ENCODE measurements at regions not wholly inside any gene's neighbourhood (a gene's known extent, or its start where the extent isn't known, plus 50 kb on each side); places are given as distances from the start of the nearest gene placed in this dataset.

DNA sequence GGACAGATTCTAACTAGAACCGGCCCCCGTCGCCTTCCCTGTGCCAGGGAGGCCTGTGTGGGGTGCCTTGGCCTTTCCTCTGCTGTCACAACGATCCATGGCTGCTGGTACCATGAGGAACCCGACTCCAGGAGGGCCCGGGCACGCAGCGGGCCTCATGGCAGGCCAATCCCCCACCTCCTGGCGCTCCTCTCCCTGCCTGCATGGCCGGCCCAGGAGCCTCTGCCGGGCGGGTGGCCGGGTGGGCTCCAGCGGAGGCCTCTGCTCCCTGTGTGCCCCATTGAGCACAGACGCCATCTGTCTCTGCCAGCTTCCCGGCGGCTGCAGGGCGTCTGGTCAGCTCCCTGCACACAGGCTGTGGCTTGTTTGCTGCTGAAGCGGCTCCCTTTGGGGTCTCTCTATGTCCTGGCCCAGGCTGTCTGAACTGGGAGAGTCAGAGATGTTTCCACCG is 86.5 kb downstream of the MYEOV start:
- H3K79me2 ChIP-seq (ENCODE audit: insufficient read depth, low read length) = no peaks in the 10 kb centered on the region
- H3K4me1 ChIP-seq (ENCODE audit: insufficient read depth, low read length) = no peaks in the 10 kb centered on the region
- no peaks in the 10 kb centered on the region for H3K27me3 ChIP-seq (ENCODE audit: insufficient read depth, low read length, poor library complexity)
- H3K27ac ChIP-seq (ENCODE audit: low read length) = no peak overlapping the region
- H3K4me3 ChIP-seq (ENCODE audit: low read depth in 1 of 2, low read length in 2 of 2) = no peak overlapping the region
- no peak overlapping the region for H2AFZ ChIP-seq (ENCODE audit: low read depth, low read length)
- DNase-seq (no peak), ATAC-seq (ENCODE audit: insufficient read depth, low read depth) (no peak)
- no peak for TF ChIP-seq EZH2 (IDR thresholded peaks at IDR 0.05; ENCODE audit: borderline replicate concordance, low read depth, low read length, severe bottlenecking)
- TF ChIP-seq, protein P1, sequence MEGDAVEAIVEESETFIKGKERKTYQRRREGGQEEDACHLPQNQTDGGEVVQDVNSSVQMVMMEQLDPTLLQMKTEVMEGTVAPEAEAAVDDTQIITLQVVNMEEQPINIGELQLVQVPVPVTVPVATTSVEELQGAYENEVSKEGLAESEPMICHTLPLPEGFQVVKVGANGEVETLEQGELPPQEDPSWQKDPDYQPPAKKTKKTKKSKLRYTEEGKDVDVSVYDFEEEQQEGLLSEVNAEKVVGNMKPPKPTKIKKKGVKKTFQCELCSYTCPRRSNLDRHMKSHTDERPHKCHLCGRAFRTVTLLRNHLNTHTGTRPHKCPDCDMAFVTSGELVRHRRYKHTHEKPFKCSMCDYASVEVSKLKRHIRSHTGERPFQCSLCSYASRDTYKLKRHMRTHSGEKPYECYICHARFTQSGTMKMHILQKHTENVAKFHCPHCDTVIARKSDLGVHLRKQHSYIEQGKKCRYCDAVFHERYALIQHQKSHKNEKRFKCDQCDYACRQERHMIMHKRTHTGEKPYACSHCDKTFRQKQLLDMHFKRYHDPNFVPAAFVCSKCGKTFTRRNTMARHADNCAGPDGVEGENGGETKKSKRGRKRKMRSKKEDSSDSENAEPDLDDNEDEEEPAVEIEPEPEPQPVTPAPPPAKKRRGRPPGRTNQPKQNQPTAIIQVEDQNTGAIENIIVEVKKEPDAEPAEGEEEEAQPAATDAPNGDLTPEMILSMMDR (IDR thresholded peaks at IDR 0.05; ENCODE audit: borderline replicate concordance, extremely low read depth, low read length, poor library complexity, severe bottlenecking) = no peak
- H3K9ac ChIP-seq (ENCODE audit: low read depth, low read length) = no peak overlapping the region
- peaks cover 5% of the 10 kb centered on the region; the same call in 1 of the 2 replicates for H4K20me1 ChIP-seq (ENCODE audit: insufficient read depth, low read length)
- no peak overlapping the region for H3K4me2 ChIP-seq (ENCODE audit: insufficient read depth, low read length)
- H3K36me3 ChIP-seq (ENCODE audit: insufficient read depth, low read length) = no peaks in the 10 kb centered on the region
- no peaks in the 10 kb centered on the region for H3K9me3 ChIP-seq (ENCODE audit: insufficient read depth, low read length, severe bottlenecking)

DNA sequence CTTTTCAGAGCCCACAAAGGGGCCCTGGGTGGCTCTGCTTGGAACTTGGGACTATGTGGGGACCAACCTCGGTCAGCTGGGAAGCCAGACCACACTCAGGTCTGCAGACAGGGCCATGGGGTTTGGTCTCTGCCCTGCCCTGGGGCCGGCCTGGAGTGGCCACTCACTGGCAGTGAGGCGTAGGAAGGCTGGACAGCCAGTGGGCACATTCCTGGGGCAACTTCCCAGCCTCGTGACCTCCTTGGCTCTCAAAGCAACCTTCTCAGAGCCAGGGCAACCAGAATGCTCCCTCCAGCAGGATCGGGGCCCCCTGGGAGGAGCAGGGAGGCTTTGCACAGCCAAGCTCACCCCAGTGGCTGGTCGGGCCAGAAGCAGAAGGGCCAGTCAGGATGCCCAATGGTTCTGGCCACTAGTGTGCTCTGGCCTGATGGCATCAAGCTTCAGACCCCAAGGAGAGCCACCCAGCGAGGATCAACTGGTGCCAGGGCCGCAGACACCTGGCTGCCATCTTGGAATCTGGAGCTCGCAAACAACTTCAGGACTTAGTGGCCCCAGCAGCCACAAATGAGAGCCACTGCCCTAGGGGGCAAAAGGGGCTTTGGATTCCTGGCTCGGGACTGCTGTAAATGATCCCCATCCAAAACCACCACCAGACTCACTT is 87.1 kb downstream of the MYEOV start:
- H3K27ac ChIP-seq (ENCODE audit: low read length) = no peak overlapping the region
- peaks cover 5% of the 10 kb centered on the region; the same call in 1 of the 2 replicates for H4K20me1 ChIP-seq (ENCODE audit: insufficient read depth, low read length)
- no peak overlapping the region for H3K4me3 ChIP-seq (ENCODE audit: low read depth in 1 of 2, low read length in 2 of 2)
- ATAC-seq (ENCODE audit: insufficient read depth, low read depth) (no peak), DNase-seq (no peak)
- H2AFZ ChIP-seq (ENCODE audit: low read depth, low read length) = no peak overlapping the region
- no peaks in the 10 kb centered on the region for H3K4me1 ChIP-seq (ENCODE audit: insufficient read depth, low read length)
- H3K79me2 ChIP-seq (ENCODE audit: insufficient read depth, low read length) = no peaks in the 10 kb centered on the region
- no peak overlapping the region for H3K9ac ChIP-seq (ENCODE audit: low read depth, low read length)
- H3K4me2 ChIP-seq (ENCODE audit: insufficient read depth, low read length) = no peak overlapping the region
- H3K36me3 ChIP-seq (ENCODE audit: insufficient read depth, low read length) = no peaks in the 10 kb centered on the region
- no peaks in the 10 kb centered on the region for H3K9me3 ChIP-seq (ENCODE audit: insufficient read depth, low read length, severe bottlenecking)
- H3K27me3 ChIP-seq (ENCODE audit: insufficient read depth, low read length, poor library complexity) = no peaks in the 10 kb centered on the region
- TF ChIP-seq, protein P1 (IDR thresholded peaks at IDR 0.05; ENCODE audit: borderline replicate concordance, extremely low read depth, low read length, poor library complexity, severe bottlenecking) = no peak
- TF ChIP-seq EZH2 (IDR thresholded peaks at IDR 0.05; ENCODE audit: borderline replicate concordance, low read depth, low read length, severe bottlenecking) = no peak

DNA sequence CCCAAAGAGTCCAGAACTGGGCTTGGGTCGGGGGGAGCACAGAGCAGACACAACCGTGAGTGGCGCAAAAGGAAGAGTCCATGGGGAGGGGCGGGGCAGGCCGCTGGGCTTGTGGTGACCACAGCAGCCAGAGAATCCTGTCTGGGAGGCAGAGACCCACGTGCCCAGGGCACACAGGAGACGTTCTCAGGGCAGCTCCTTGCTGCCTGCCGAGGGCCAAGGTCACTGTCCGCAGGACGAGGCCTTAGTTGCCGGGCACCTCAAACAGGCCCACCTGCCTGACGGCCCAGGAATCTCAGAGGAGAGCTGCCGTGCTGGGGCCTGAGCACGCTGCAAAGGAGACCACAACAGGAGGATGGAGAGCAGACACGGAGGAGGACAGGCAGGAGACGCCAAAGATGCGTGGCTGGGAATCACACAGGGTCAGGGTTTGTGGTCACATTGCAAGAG is 87.8 kb downstream of the MYEOV start:
- H3K9ac ChIP-seq (ENCODE audit: low read depth, low read length) = no peak overlapping the region
- H3K9me3 ChIP-seq (ENCODE audit: insufficient read depth, low read length, severe bottlenecking) = no peaks in the 10 kb centered on the region
- H3K79me2 ChIP-seq (ENCODE audit: insufficient read depth, low read length) = no peaks in the 10 kb centered on the region
- no peaks in the 10 kb centered on the region for H3K27me3 ChIP-seq (ENCODE audit: insufficient read depth, low read length, poor library complexity)
- DNase-seq (no peak), ATAC-seq (ENCODE audit: insufficient read depth, low read depth) (no peak)
- no peak overlapping the region for H3K4me2 ChIP-seq (ENCODE audit: insufficient read depth, low read length)
- no peak overlapping the region for H3K27ac ChIP-seq (ENCODE audit: low read length)
- H2AFZ ChIP-seq (ENCODE audit: low read depth, low read length) = no peak overlapping the region
- H3K4me1 ChIP-seq (ENCODE audit: insufficient read depth, low read length) = no peaks in the 10 kb centered on the region
- peaks cover 4% of the 10 kb centered on the region; the same call in 1 of the 2 replicates for H4K20me1 ChIP-seq (ENCODE audit: insufficient read depth, low read length)
- H3K36me3 ChIP-seq (ENCODE audit: insufficient read depth, low read length) = no peaks in the 10 kb centered on the region
- H3K4me3 ChIP-seq (ENCODE audit: low read depth in 1 of 2, low read length in 2 of 2) = no peak overlapping the region
- TF ChIP-seq, protein P1 (IDR thresholded peaks at IDR 0.05; ENCODE audit: borderline replicate concordance, extremely low read depth, low read length, poor library complexity, severe bottlenecking) = no peak
- no peak for TF ChIP-seq EZH2 (IDR thresholded peaks at IDR 0.05; ENCODE audit: borderline replicate concordance, low read depth, low read length, severe bottlenecking)
